Hematopoietic multipotent progenitor cell treated with erythropoietin and hydrocortisone succinate and interleukin-3 and kit ligand, for 6 days (in vitro differentiated cells): ENCODE measurements at regions not wholly inside any gene's neighbourhood (a gene's known extent, or its start where the extent isn't known, plus 50 kb on each side); places are given as distances from the start of the nearest gene placed in this dataset.
"Not testable (repeated sequence)": the region's sequence is repeated elsewhere in the genome, so short reads cannot be mapped to it uniquely, and the experiment has no call there.

ENCODE experiments used
- DNase-seq: peaks from one replicate; pipeline ENCODE4 v3.0.0-alpha.2; 2015

- not testable (repeated sequence) for DNase-seq
Measured at GRCh38 chr10:35263827-35264226, 72.5 kb upstream of the CCNY start.

GRCh38 chr10:35264636-35265035 lies 71.7 kb upstream of the CCNY start:
- DNase-seq: not testable (repeated sequence)

- no peak for DNase-seq
Measured at GRCh38 chr10:35265435-35265834, 70.9 kb upstream of the CCNY start.

GRCh38 chr10:35268323-35268722 lies 68.0 kb upstream of the CCNY start:
- no peak for DNase-seq

GRCh38 chr10:35268791-35269257 lies 67.5 kb upstream of the CCNY start:
- DNase-seq: peak; percentile 12

GRCh38 chr10:35270100-35270499 lies 66.2 kb upstream of the CCNY start:
- DNase-seq: no peak

- DNase-seq: no peak
Measured at GRCh38 chr10:35271086-35271858, 65.0 kb upstream of the CCNY start.

DNA sequence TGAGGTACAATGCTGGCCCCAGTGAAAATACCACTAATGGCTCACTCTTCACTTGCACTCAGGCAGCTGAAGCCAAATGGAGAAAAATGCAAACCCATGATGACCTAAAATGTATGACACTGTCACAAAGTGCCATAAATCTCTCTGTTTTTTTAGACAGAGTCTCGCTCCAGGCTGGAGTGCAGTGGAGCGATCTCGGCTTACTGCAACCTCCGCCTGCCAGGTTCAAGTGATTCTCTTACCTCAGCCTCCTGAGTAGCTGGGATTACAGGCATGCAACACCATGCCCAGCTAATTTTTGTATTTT lies 64.5 kb upstream of the CCNY start:
- not testable (repeated sequence) for DNase-seq

- not testable (repeated sequence) for DNase-seq
Measured at GRCh38 chr10:35272401-35272800, 63.9 kb upstream of the CCNY start.

- not testable (repeated sequence) for DNase-seq
Measured at GRCh38 chr10:35273994-35274393, 62.3 kb upstream of the CCNY start.

DNA sequence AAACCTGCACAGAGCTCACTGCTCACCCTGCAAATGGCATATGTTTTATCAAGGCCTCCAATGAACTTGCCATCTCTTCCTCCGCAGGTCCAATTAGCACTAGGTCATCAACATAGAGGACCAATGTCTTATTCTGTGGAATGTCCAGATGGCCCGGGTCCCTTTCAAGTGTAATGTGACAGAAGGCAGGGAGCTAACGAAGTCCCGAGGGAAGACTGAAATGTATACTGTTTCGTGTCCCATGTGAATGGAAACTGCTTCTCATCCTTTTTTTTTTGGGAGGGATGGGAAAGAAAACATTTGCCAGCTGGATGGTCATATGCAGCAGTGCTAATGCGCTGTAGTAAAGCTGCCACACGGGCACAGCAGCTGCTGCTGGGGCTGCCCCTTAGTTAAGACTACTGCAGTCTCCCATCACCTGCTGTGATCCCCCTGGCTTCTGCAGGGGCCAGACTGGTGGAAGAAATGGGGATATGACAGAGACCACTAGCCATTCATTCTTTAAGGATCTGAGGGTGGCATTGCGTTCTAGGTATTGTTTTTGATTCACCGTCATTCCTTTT lies 61.7 kb upstream of the CCNY start:
- no peak for DNase-seq

- no peak for DNase-seq
Measured at GRCh38 chr10:35276889-35277288, 59.4 kb upstream of the CCNY start.

GRCh38 chr10:35280246-35280645 lies 56.1 kb upstream of the CCNY start:
- DNase-seq: not testable (repeated sequence)
